Lower leg skin (tissue), 4 donors: ENCODE measurements at regions not wholly inside any gene's neighbourhood (a gene's known extent, or its start where the extent isn't known, plus 50 kb on each side); places are given as distances from the start of the nearest gene placed in this dataset.

Source experiments
- DNase-seq, 2 donors: peaks; one replicate each; pipeline ENCODE4 v3.0.0-alpha.2; 2019; ENCODE audit warnings: low spot score in 2 of 2
- H3K4me3 ChIP-seq: fragments of 200-600 bp; sonication (generic); 2 replicates; pipeline ENCODE4 v1.5.1; 2017; ENCODE audit warnings: mild to moderate bottlenecking, low read depth; ENCODE audit not compliant: poor library complexity, severe bottlenecking
- POLR2A ChIP-seq, 2 donors: fragments of 450-650 bp; IDR thresholded peaks; one replicate each; pipeline ENCODE4 v1.6.1; 2016 to 2017; ENCODE audit warnings: antibody characterized with exemption in 2 of 2, mild to moderate bottlenecking in 1 of 2, moderate library complexity in 1 of 2
- WGBS, 2 donors: methylation state at CpG; one replicate each; pipeline ENCODE4 v1.1.5; 2018; 5-methylcytosine and 5-hydroxymethylcytosine counted together
- intact Hi-C: fragments of 100-400 bp; cut with DNase I; formaldehyde crosslinking; loops from one replicate; pipeline ENCODE4 v1.15.0; 2023; ENCODE audit warnings: low total_unique reads
- TF ChIP-seq, protein P1 (sequence below), 3 donors: fragments of 450-650 bp; IDR thresholded peaks; one replicate each; pipeline ENCODE4 v1.5.1; 2016; ENCODE audit warnings: antibody characterized with exemption in 3 of 3, mild to moderate bottlenecking in 3 of 3, moderate library complexity in 2 of 3

DNA sequence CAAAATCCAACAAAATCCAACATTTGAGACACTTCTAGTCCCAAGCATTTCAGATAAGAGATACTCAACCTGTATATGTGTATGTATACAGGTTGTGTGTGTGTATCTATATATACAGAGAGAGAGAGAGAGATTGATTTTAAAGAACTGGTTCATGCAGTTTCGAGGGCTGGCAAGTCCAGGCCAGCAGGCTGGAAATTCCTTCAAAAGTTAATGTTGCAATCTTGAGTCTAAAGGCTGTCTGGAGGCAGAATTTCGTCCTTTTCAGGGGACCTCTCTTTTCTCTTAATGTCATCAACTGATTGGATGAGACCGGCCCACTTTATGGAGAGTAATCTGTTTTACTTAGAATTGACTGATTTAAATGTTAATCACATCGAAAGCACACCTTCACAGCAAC lies 199.6 kb upstream of the IL12A start:
- WGBS, 2 donors = 49 to 56% methylated on average over 4 of the region's 4 CpGs
- no peak for DNase-seq

DNA sequence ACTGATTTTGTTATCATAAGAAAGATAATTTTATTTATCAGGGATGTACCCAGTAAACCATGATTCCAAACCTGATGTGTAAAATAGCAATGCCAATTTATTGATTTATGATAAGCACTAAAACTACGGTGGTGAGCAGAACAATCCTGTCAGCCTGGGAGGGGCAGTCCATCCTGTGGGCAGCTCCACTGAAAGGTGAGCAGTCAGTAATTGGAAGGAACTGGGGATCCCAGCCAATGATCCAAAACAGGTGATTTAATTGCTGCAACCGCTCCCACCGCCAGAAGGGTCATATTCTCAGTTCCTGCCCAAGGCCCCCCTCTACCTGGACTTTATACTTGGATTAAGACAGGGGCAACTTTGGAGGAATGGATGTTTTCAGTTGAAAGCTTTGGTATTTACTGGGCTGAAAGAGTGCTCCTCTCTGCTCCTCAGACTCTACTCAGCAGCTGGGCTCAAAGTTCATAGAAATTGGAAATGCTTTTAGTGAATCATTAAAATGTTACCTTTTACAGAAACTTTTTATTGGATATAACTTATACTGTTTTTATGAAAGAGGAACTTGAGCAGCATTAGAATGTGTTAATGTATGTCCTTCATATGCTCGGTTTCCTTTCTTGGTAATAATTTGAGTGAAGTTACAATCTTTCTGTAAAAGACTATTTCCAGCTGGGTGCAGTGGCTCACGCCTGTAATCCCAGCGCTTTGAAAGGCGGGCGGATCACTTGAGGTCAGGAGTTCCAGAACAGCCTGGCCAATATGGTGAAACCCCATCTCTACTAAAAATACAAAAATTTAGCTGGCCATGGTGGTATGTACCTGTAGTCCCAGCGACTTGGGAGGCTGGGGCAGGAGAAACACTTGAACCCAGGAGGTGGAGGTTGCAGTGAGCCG lies 198.6 kb upstream of the IL12A start:
- 78 to 85% methylated on average over 10 of the region's 10 CpGs for WGBS, 2 donors
- intact Hi-C loops = no loop called here
- H3K4me3 ChIP-seq = no peak overlapping the region
- TF ChIP-seq POLR2A (IDR thresholded peaks at IDR 0.05) = no peak
- TF ChIP-seq, protein P1, sequence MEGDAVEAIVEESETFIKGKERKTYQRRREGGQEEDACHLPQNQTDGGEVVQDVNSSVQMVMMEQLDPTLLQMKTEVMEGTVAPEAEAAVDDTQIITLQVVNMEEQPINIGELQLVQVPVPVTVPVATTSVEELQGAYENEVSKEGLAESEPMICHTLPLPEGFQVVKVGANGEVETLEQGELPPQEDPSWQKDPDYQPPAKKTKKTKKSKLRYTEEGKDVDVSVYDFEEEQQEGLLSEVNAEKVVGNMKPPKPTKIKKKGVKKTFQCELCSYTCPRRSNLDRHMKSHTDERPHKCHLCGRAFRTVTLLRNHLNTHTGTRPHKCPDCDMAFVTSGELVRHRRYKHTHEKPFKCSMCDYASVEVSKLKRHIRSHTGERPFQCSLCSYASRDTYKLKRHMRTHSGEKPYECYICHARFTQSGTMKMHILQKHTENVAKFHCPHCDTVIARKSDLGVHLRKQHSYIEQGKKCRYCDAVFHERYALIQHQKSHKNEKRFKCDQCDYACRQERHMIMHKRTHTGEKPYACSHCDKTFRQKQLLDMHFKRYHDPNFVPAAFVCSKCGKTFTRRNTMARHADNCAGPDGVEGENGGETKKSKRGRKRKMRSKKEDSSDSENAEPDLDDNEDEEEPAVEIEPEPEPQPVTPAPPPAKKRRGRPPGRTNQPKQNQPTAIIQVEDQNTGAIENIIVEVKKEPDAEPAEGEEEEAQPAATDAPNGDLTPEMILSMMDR (IDR thresholded peaks at IDR 0.05) = no peak
- no peak for DNase-seq

More for the DNA sequence above, 199.6 kb upstream of the IL12A start:
- intact Hi-C loops = no loop called here
- no peak overlapping the region for H3K4me3 ChIP-seq
- TF ChIP-seq, protein P1 (IDR thresholded peaks at IDR 0.05) = no peak
- no peak for TF ChIP-seq POLR2A (IDR thresholded peaks at IDR 0.05)

GRCh38 chr3:159791336-159791735 lies 197.3 kb upstream of the IL12A start:
- intact Hi-C loops = no loop called here
- TF ChIP-seq, protein P1 (IDR thresholded peaks at IDR 0.05) = no peak
- TF ChIP-seq POLR2A (IDR thresholded peaks at IDR 0.05) = no peak
- H3K4me3 ChIP-seq = no peak overlapping the region
- no peak for DNase-seq
- WGBS, 2 donors = 75 to 87% methylated on average over 4 of the region's 4 CpGs

DNA sequence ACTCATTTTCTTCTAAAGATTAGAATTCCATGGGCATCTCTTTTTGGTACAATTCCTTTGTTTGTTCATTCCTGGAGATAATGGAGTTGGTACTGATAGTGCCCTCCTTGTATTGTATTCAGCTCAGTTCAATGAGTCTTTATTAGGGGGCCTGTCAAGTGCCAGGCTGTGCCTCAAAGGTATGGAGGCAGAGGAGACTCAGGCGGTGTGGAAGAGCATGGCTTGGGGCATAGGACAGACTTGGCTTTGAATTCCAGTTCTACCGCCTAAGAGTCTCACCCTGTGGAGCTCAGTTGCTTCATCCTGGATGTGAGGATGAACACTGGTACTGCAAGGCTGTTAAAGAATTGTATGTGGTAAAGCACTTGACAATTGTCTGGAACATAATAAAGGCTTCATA lies 196.6 kb upstream of the IL12A start:
- no peak for DNase-seq
- H3K4me3 ChIP-seq = no peak overlapping the region
- intact Hi-C loops = no loop called here
- TF ChIP-seq POLR2A (IDR thresholded peaks at IDR 0.05) = no peak
- TF ChIP-seq, protein P1 (IDR thresholded peaks at IDR 0.05) = no peak
- 64 to 90% methylated on average over 2 of the region's 2 CpGs for WGBS, 2 donors

DNA sequence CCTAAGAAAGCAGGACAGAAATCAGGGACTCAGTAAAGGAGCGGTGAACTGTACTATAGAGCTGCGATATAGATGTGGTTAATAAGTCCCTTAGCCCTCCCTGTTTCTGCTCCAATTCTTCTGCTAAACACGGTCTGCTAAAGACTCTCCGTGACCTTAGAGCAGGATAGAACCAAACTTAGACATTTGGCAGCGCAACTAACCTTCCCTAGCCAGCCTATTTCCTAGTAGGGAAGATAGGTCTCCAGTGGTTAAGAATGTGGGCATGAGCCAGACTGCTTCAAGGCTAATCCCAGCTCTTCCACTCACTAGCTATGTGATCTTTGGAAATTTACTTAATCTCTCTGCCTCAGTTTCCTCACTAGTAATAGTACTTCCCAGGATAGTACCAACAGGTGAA lies 193.6 kb upstream of the IL12A start:
- 73 to 87% methylated on average over 5 of the region's 5 CpGs for WGBS, 2 donors
- no peak for TF ChIP-seq POLR2A (IDR thresholded peaks at IDR 0.05)
- TF ChIP-seq, protein P1 (IDR thresholded peaks at IDR 0.05) = no peak
- DNase-seq = no peak
- H3K4me3 ChIP-seq = no peak overlapping the region
- intact Hi-C loops = no loop called here
